ENCODE measurements at regions not wholly inside any gene's neighbourhood (a gene's known extent, or its start where the extent isn't known, plus 50 kb on each side); places are given as distances from the start of the nearest gene placed in this dataset.

GRCh38 chr14:40691066-40691465, 915.6 kb upstream of the LRFN5 start:
- no peak for TF ChIP-seq NANOG (IDR thresholded peaks at IDR 0.05; ENCODE audit: borderline replicate concordance)
- TF ChIP-seq REST (IDR thresholded peaks at IDR 0.05; ENCODE audit: unreplicated experiment): no peak
- TF ChIP-seq CTCF (conservative IDR thresholded peaks at IDR 0.05; ENCODE audit: low read depth in 2 of 2): no peak
- no peak for TF ChIP-seq EZH2phosphoT487 (IDR thresholded peaks at IDR 0.05; ENCODE audit: unreplicated experiment)
- TF ChIP-seq POLR2AphosphoS5 (IDR thresholded peaks at IDR 0.05; ENCODE audit: low read depth): no peak
- TF ChIP-seq EZH2 (IDR thresholded peaks at IDR 0.05; ENCODE audit: low read depth, unreplicated experiment): no peak
- no peak for TF ChIP-seq ZNF331 (CRISPR knock-in tag; IDR thresholded peaks at IDR 0.05; ENCODE audit: low read depth)
- TF ChIP-seq STAT1 (IDR thresholded peaks at IDR 0.05; ENCODE audit: unreplicated experiment): no peak
- TF ChIP-seq ETS1 (IDR thresholded peaks at IDR 0.05): no peak

Measured in GM23338 (cell line).